Neural cell (in vitro differentiated cells): ENCODE measurements at regions not wholly inside any gene's neighbourhood (a gene's known extent, or its start where the extent isn't known, plus 50 kb on each side); places are given as distances from the start of the nearest gene placed in this dataset.

Source experiments
- H2AFZ ChIP-seq: fragments of 200-600, 300-800 bp; sonication (generic), shearing (Covaris generic); 2 replicates; pipeline ENCODE4 v1.6.0; 2014; ENCODE audit warnings: low read depth, mild to moderate bottlenecking, antibody characterized with exemption, low read length, moderate library complexity
- H3F3A ChIP-seq: fragments of 200-600 bp; shearing (Covaris generic); 2 replicates; pipeline ENCODE4 v1.6.1; 2016; ENCODE audit warnings: mild to moderate bottlenecking, moderate library complexity, mixed read lengths, antibody characterized with exemption, low read length; ENCODE audit not compliant: insufficient read depth, poor library complexity, severe bottlenecking
- H3K27ac ChIP-seq: fragments of 200-600, 300-800 bp; sonication (generic), shearing (Covaris generic); 2 replicates; pipeline ENCODE4 v1.5.1; 2014; ENCODE audit warnings: mild to moderate bottlenecking, low read length, moderate library complexity
- H3K27me3 ChIP-seq: fragments of 300-800, 200-600 bp; sonication (generic), shearing (Covaris generic); 2 replicates; pipeline ENCODE4 v1.6.0; 2014; ENCODE audit warnings: mild to moderate bottlenecking, low read depth, low read length, moderate library complexity; ENCODE audit not compliant: insufficient read depth
- H3K36me3 ChIP-seq: fragments of 300-800, 200-600 bp; sonication (generic), shearing (Covaris generic); 2 replicates; pipeline ENCODE4 v1.5.1; 2014; ENCODE audit warnings: mild to moderate bottlenecking, antibody characterized with exemption, low read length, moderate library complexity; ENCODE audit not compliant: insufficient read depth
- H3K4me2 ChIP-seq: fragments of 300-800, 200-600 bp; sonication (generic), shearing (Covaris generic); 2 replicates; pipeline ENCODE4 v1.6.0; 2014; ENCODE audit warnings: mild to moderate bottlenecking, low read length
- H3K4me3 ChIP-seq: fragments of 300-800, 200-600 bp; sonication (generic), shearing (Covaris generic); 2 replicates; pipeline ENCODE4 v1.5.1; 2014; ENCODE audit warnings: mild to moderate bottlenecking, low read length, moderate library complexity
- H3K79me2 ChIP-seq: fragments of 200-600 bp; shearing (Covaris generic); replicated peaks from 2 replicates; pipeline ENCODE4 v1.6.0; 2014; ENCODE audit warnings: mild to moderate bottlenecking, low read length, moderate library complexity; ENCODE audit not compliant: insufficient read depth
- H3K9ac ChIP-seq: fragments of 300-800, 200-600 bp; sonication (generic), shearing (Covaris generic); 2 replicates; pipeline ENCODE4 v1.6.1; 2016; ENCODE audit warnings: mild to moderate bottlenecking, low read length, mixed read lengths
- H3K9me2 ChIP-seq: fragments of 200-600 bp; shearing (Covaris generic); 2 replicates; pipeline ENCODE4 v1.6.1; 2016; ENCODE audit warnings: mild to moderate bottlenecking, low read length, mixed read lengths; ENCODE audit not compliant: insufficient read depth
- H3K9me3 ChIP-seq: fragments of 200-600, 300-800 bp; sonication (generic), shearing (Covaris generic); 2 replicates; pipeline ENCODE4 v1.6.1; 2016; ENCODE audit warnings: mild to moderate bottlenecking, mixed run types, low read length, moderate library complexity, mixed read lengths
- H4K20me1 ChIP-seq: fragments of 200-600 bp; shearing (Covaris generic); 2 replicates; pipeline ENCODE4 v1.6.1; 2016; ENCODE audit warnings: mild to moderate bottlenecking, mixed run types; ENCODE audit not compliant: insufficient read depth
- CTCF ChIP-seq: fragments of 450-650 bp; IDR thresholded peaks from 2 replicates; pipeline ENCODE4 v1.5.1; 2014; ENCODE audit warnings: antibody characterized with exemption, mild to moderate bottlenecking, moderate library complexity; ENCODE audit not compliant: poor library complexity, severe bottlenecking
- EP300 ChIP-seq: fragments of 450-650 bp; conservative IDR thresholded peaks from 2 replicates; pipeline ENCODE4 v1.6.1; 2014; ENCODE audit warnings: antibody characterized with exemption, mild to moderate bottlenecking, moderate library complexity; ENCODE audit not compliant: poor library complexity, severe bottlenecking
- EZH2 ChIP-seq: fragments of 200-600, 300-800 bp; shearing (Covaris generic), sonication (generic); IDR thresholded peaks from 2 replicates; pipeline ENCODE4 v1.6.1; 2014; ENCODE audit warnings: antibody characterized with exemption, low read length, borderline replicate concordance, mild to moderate bottlenecking; ENCODE audit not compliant: insufficient read depth, poor library complexity, severe bottlenecking
- MXI1 ChIP-seq: fragments of 450-650 bp; conservative IDR thresholded peaks from 2 replicates; pipeline ENCODE4 v1.6.1; 2014; ENCODE audit warnings: antibody characterized with exemption, mild to moderate bottlenecking; ENCODE audit not compliant: poor library complexity, severe bottlenecking
- POLR2AphosphoS5 ChIP-seq: IDR thresholded peaks from 2 replicates; pipeline ENCODE4 v1.6.1; 2012
- REST ChIP-seq: IDR thresholded peaks from 2 replicates; pipeline ENCODE4 v1.6.1; 2012; ENCODE audit warnings: borderline replicate concordance
- SMC3 ChIP-seq: fragments of 450-650 bp; conservative IDR thresholded peaks from 2 replicates; pipeline ENCODE4 v1.6.1; 2014; ENCODE audit warnings: antibody characterized with exemption, mild to moderate bottlenecking, moderate library complexity; ENCODE audit not compliant: poor library complexity
- TAF1 ChIP-seq: IDR thresholded peaks from 2 replicates; pipeline ENCODE4 v1.6.1; 2012; ENCODE audit warnings: low read depth

GRCh38 chr9:90975781-90976538 lies 174.3 kb downstream of the SYK start:
- no peak overlapping the region for H2AFZ ChIP-seq

GRCh38 chr9:90979138-90979551 lies 177.5 kb downstream of the SYK start:
- TF ChIP-seq CTCF (no peak), EP300 (no peak), SMC3 (no peak), EZH2 (no peak)
- H3K4me2 ChIP-seq, result no peak overlapping the region
- no peaks in the 10 kb centered on the region for H3K27me3 ChIP-seq
- H4K20me1 ChIP-seq, result no peaks in the 10 kb centered on the region
- no peak overlapping the region for H3K9ac ChIP-seq
- no peak overlapping the region for H3K27ac ChIP-seq
- no peaks in the 10 kb centered on the region for H3K79me2 ChIP-seq
- H3K9me2 ChIP-seq, result no peaks in the 10 kb centered on the region
- H2AFZ ChIP-seq, result no peak overlapping the region
- H3K4me3 ChIP-seq, result no peak overlapping the region
- no peaks in the 10 kb centered on the region for H3K9me3 ChIP-seq
- no peaks in the 10 kb centered on the region for H3F3A ChIP-seq
- H3K36me3 ChIP-seq, result no peaks in the 10 kb centered on the region

More at GRCh38 chr9:90975781-90976538, 174.3 kb downstream of the SYK start:
- Histone ChIP-seq H3K4me2 (no peak overlapping the region), H3K9me3 (no peaks in the 10 kb centered on the region), H4K20me1 (no peaks in the 10 kb centered on the region), H3K27ac (no peak overlapping the region), H3K36me3 (no peaks in the 10 kb centered on the region), H3K9me2 (no peaks in the 10 kb centered on the region), H3K9ac (no peak overlapping the region), H3K79me2 (no peaks in the 10 kb centered on the region), H3F3A (no peaks in the 10 kb centered on the region), H3K27me3 (no peaks in the 10 kb centered on the region), H3K4me3 (no peak overlapping the region)
- TF ChIP-seq POLR2AphosphoS5, result no peak
- no peak for TF ChIP-seq TAF1
- TF ChIP-seq MXI1, result no peak
- no peak for TF ChIP-seq EZH2
- no peak for TF ChIP-seq EP300
- TF ChIP-seq SMC3, result no peak
- no peak for TF ChIP-seq REST
